ENCODE measurements at regions not wholly inside any gene's neighbourhood (a gene's known extent, or its start where the extent isn't known, plus 50 kb on each side); places are given as distances from the start of the nearest gene placed in this dataset.

DNA sequence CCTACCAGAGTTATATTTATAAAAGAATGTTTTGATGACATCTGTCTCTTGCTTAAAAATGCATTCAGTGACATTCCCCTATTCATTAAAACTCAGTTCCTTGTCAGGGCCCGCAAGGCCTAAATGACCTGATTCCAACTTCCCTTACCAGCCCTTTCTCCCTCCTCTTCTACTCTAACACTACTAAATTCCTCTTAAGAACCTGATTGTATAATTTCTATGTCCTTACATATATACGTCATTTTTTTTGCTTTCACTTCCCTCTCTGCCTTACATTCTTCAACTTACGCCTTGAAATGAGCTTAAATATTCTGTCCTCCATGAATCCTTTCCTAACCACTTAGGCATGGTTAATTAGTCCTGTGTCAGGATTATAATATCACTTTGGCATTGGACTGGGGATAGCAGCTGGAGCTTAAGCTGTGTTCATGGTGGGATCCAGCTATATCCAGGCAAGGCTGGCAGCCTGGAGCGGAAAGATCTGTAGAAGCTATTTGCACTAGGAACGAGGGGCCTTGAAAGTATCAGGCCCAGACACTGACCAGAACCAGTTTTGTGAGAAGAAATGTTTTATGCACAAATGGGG lies 360.2 kb upstream of the PTBP2 start:
- TF ChIP-seq, protein P1, sequence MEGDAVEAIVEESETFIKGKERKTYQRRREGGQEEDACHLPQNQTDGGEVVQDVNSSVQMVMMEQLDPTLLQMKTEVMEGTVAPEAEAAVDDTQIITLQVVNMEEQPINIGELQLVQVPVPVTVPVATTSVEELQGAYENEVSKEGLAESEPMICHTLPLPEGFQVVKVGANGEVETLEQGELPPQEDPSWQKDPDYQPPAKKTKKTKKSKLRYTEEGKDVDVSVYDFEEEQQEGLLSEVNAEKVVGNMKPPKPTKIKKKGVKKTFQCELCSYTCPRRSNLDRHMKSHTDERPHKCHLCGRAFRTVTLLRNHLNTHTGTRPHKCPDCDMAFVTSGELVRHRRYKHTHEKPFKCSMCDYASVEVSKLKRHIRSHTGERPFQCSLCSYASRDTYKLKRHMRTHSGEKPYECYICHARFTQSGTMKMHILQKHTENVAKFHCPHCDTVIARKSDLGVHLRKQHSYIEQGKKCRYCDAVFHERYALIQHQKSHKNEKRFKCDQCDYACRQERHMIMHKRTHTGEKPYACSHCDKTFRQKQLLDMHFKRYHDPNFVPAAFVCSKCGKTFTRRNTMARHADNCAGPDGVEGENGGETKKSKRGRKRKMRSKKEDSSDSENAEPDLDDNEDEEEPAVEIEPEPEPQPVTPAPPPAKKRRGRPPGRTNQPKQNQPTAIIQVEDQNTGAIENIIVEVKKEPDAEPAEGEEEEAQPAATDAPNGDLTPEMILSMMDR (IDR thresholded peaks at IDR 0.05; ENCODE audit: insufficient read depth, low read depth, low read length), result no peak
- Histone ChIP-seq H3K27me3 (ENCODE audit: control insufficient read depth, insufficient read depth, low read length) (no peaks in the 10 kb centered on the region; the same call in 1 of the 2 replicates), H3K36me3 (ENCODE audit: control insufficient read depth, insufficient read depth, low read length) (no peaks in the 10 kb centered on the region), H3K4me3 (ENCODE audit: low read depth, low read length) (no peak overlapping the region)
- ChIA-PET CTCF (interaction anchor here (0.5 to 1.3 kb wide), 4 partner anchors 10 to 762 kb away, joined by 3 to 4 read pairs (median 3); no protein-coding TSS in a partner anchor), POLR2A (no interaction called here)
- no peak for DNase-seq (ENCODE audit: low read depth)

DNA sequence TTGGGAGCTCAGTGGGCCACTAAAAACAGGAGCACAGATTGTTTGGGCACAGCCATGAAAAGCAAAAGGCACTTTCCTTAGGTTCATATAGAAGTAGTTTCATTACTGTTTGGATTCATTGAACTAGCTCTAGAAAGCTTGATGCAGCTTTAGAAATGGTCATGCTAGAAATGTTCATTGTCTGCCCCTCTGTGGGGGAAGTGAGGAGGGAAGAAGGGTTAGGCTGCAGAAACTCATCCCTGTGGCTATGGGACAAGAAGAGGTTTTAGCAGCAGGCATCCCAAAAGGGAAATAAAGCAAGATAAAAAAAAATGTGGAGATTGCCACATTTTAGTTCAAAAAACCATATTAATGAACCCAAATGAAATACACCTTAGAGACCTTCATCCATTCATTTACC lies 359.6 kb upstream of the PTBP2 start:
- ChIA-PET CTCF (interaction anchor here (0.5 to 1.3 kb wide), 4 partner anchors 11 to 761 kb away, joined by 3 to 4 read pairs (median 3); no protein-coding TSS in a partner anchor), POLR2A (no interaction called here)
- TF ChIP-seq, protein P1 (IDR thresholded peaks at IDR 0.05; ENCODE audit: insufficient read depth, low read depth, low read length), result no peak
- no peaks in the 10 kb centered on the region; the same call in 1 of the 2 replicates for H3K27me3 ChIP-seq (ENCODE audit: control insufficient read depth, insufficient read depth, low read length)
- H3K4me3 ChIP-seq (ENCODE audit: low read depth, low read length), result no peak overlapping the region
- no peak for DNase-seq (ENCODE audit: low read depth)
- no peaks in the 10 kb centered on the region for H3K36me3 ChIP-seq (ENCODE audit: control insufficient read depth, insufficient read depth, low read length)

DNA sequence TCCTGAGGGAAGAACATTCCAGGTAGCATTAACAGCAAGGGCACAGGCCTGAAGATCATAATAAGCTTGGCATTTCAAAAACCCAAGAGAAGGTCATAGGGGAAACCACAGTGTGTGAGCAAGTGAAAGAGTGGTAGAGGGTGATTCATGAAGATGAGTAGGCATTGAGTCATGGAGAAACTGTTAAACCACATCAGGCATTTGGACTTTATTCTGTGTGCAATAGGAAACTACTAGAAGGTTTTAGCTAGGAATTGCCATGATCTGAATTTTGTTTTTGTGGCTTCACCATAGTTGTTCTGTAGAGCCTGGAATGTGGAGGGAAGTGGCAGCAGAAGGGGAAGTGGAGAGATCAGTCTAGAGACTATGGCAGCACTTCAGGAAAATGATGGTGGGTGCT lies 359.0 kb upstream of the PTBP2 start:
- ChIA-PET CTCF (interaction anchor here (1.2 kb wide), 1 partner anchor 126 kb away, joined by 4 read pairs; no protein-coding TSS in a partner anchor), POLR2A (interaction anchor here (0.6 kb wide), 1 partner anchor 1129 kb away, joined by 5 read pairs; no protein-coding TSS in a partner anchor)
- peak; percentile 89 for DNase-seq (ENCODE audit: low read depth)
- Histone ChIP-seq H3K27me3 (ENCODE audit: control insufficient read depth, insufficient read depth, low read length) (no peaks in the 10 kb centered on the region; the same call in 1 of the 2 replicates), H3K4me3 (ENCODE audit: low read depth, low read length) (no peak overlapping the region), H3K36me3 (ENCODE audit: control insufficient read depth, insufficient read depth, low read length) (no peaks in the 10 kb centered on the region)
- TF ChIP-seq, protein P1 (IDR thresholded peaks at IDR 0.05; ENCODE audit: insufficient read depth, low read depth, low read length), result no peak

DNA sequence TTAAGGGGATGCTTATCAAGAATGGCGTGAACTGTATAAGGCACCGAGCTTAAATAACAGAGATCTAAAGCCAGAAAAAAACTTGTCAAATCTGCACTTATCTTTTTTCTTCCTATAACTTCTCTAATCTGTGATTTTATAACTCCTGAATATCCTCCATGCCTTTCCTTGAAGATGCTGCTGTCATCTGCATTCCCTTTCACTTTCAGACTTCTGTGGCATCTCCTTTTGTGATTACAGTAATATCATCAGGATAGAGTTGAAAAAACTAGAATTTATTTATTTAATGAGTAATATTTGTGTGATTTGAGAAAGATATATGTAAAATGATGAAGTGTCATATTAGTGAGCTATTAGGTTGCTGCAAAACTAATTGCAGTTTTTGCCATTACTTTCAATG lies 357.8 kb upstream of the PTBP2 start:
- no peak for DNase-seq (ENCODE audit: low read depth)
- Histone ChIP-seq H3K27me3 (ENCODE audit: control insufficient read depth, insufficient read depth, low read length) (no peaks in the 10 kb centered on the region; the same call in 1 of the 2 replicates), H3K36me3 (ENCODE audit: control insufficient read depth, insufficient read depth, low read length) (no peaks in the 10 kb centered on the region), H3K4me3 (ENCODE audit: low read depth, low read length) (no peak overlapping the region)
- TF ChIP-seq, protein P1 (IDR thresholded peaks at IDR 0.05; ENCODE audit: insufficient read depth, low read depth, low read length), result no peak
- POLR2A ChIA-PET, result no interaction called here
- CTCF ChIA-PET, result no interaction called here

DNA sequence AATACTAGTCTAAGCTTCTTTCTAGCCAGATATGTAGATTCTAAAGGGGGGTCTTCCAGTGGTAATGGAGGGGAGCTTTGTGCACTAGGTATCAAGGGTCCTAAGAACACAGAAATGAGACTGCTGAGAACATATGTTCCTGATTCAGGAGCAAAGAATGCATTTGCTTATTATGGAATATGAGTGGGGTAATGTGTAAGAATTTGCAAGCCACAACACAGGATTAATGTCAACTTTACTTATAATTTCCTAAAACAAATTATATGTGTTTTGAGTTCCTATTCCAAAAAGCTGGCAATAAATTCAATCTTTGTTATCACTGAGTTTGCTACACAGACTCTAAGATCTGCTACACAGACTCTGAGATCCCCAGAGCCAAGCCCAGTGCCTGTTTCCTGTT lies 357.0 kb upstream of the PTBP2 start:
- Histone ChIP-seq H3K27me3 (ENCODE audit: control insufficient read depth, insufficient read depth, low read length) (no peaks in the 10 kb centered on the region), H3K4me3 (ENCODE audit: low read depth, low read length) (no peak overlapping the region), H3K36me3 (ENCODE audit: control insufficient read depth, insufficient read depth, low read length) (no peaks in the 10 kb centered on the region)
- no peak for DNase-seq (ENCODE audit: low read depth)
- TF ChIP-seq, protein P1 (IDR thresholded peaks at IDR 0.05; ENCODE audit: insufficient read depth, low read depth, low read length), result no peak
- ChIA-PET CTCF (interaction anchor here (0.6 kb wide), 1 partner anchor 139 kb away, joined by 3 read pairs; no protein-coding TSS in a partner anchor), POLR2A (no interaction called here)

All from BJ (cell line).